ENCODE measurements at regions not wholly inside any gene's neighbourhood (a gene's known extent, or its start where the extent isn't known, plus 50 kb on each side); places are given as distances from the start of the nearest gene placed in this dataset.

DNA sequence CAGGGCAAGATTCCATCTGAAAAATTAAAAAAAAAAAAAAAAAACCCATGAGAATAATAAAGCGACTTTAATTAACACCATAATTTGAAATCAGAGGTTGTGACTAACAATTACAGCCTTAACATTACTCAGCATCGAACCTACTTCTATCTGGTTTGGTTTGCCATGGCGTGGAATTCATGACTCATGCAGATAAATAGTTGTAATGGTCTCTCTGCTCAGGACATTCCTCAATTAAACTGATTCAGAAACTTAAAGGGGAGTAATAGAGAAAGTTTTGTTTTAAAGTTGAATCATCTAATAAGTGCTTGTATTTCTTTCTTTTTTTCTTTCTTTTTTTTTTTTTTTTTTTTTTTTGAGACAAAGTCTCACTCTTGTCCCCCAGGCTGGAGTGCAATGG lies 135.5 kb downstream of the SPATA31D1 start:
- H3K4me3 ChIP-seq (ENCODE audit: control extremely low read depth in 1 of 5, extremely low read depth in 1 of 5, insufficient read depth in 1 of 5, low read depth in 2 of 5, low read length in 4 of 5): no peak overlapping the region
- H3K79me2 ChIP-seq (ENCODE audit: control insufficient read depth, insufficient read depth, low read length): no peaks in the 10 kb centered on the region
- Mint-ChIP-seq H3K27me3 (no peaks in the 10 kb centered on the region), H3K9me3 (ENCODE audit: insufficient read depth) (no peaks in the 10 kb centered on the region), H3K27ac (no peak overlapping the region), H3K4me3 (no peak overlapping the region), H3K4me1 (peaks cover 45% of the 10 kb centered on the region)
- no peaks in the 10 kb centered on the region for H4K20me1 ChIP-seq (ENCODE audit: control insufficient read depth, insufficient read depth, low read length, poor library complexity, severe bottlenecking)
- no peak overlapping the region for H2AFZ ChIP-seq (ENCODE audit: insufficient read depth, low read depth, low read length, poor library complexity, severe bottlenecking)
- no CpG with 5 or more reads among the region's 3 CpGs for WGBS (ENCODE audit: insufficient coverage)
- DNase-seq: no peak
- H3K27ac ChIP-seq (ENCODE audit: low read length in 2 of 2): no peak overlapping the region
- no peak overlapping the region for H3K4me2 ChIP-seq (replicated peaks; ENCODE audit: low read depth, low read length, poor library complexity, severe bottlenecking)
- H3K9ac ChIP-seq (ENCODE audit: low read length): no peak overlapping the region
- no peaks in the 10 kb centered on the region for H3K9me3 ChIP-seq (ENCODE audit: control extremely low read depth in 1 of 3, control insufficient read depth in 2 of 3, insufficient read depth in 1 of 3, low read length in 2 of 3)
- no peak for ATAC-seq (ENCODE audit: low read depth)
- peaks cover 38 to 46% of the 10 kb centered on the region in 2 donors for H3K4me1 ChIP-seq (ENCODE audit: control insufficient read depth in 2 of 2, insufficient read depth in 2 of 2, low read length in 2 of 2)
- intact Hi-C loops (cut with micrococcal nuclease): no loop called here
- no peaks in the 10 kb centered on the region for H3K27me3 ChIP-seq (replicated peaks in 1 of 4; ENCODE audit: control extremely low read depth in 1 of 4, control insufficient read depth in 3 of 4, insufficient read depth in 4 of 4, low read length in 3 of 4)
- CTCF ChIA-PET: no interaction called here
- POLR2A ChIA-PET: no interaction called here
- TF ChIP-seq EZH2 (IDR thresholded peaks at IDR 0.05; ENCODE audit: borderline replicate concordance, insufficient read depth, low read depth, low read length, poor library complexity, severe bottlenecking) (no peak), CTCF (IDR thresholded peaks at IDR 0.05) (no peak)
- H3K36me3 ChIP-seq (replicated peaks in 1 of 2; ENCODE audit: control extremely low read depth in 1 of 2, control insufficient read depth in 1 of 2, extremely low read depth in 1 of 2, insufficient read depth in 2 of 2, low read length in 1 of 2): no peaks in the 10 kb centered on the region

DNA sequence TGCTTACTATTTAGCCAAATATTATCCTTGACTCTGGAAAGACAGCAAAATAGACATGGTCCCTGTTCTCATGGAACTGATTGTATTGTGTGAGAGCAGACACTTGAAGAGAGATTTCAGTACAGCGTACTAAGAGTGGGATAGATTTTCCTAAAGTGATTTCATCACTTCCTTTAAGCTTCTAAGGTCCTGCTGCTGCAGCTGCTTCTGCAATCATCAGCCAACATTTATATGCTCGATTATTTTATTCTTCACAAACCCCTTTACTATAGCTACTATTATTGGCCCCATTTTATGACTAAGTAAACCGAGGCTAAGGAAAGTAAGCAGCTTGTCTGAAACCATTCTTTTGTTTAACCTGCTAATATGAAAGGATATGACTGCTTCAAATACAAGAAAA lies 137.7 kb downstream of the SPATA31D1 start:
- WGBS (ENCODE audit: insufficient coverage): no CpG with 5 or more reads among the region's 3 CpGs
- peak overlapping the region; percentile 81 for H3K27ac Mint-ChIP-seq
- DNase-seq (no peak), ATAC-seq (ENCODE audit: low read depth) (no peak)
- ChIA-PET CTCF (no interaction called here), POLR2A (no interaction called here)
- Histone ChIP-seq H3K9ac (ENCODE audit: low read length) (peak overlapping the region; percentile 45), H3K27ac (ENCODE audit: low read length in 2 of 2) (peak overlapping the region; percentile 84 to 92), H3K4me3 (ENCODE audit: control extremely low read depth in 1 of 5, extremely low read depth in 1 of 5, insufficient read depth in 1 of 5, low read depth in 2 of 5, low read length in 4 of 5) (no peak overlapping the region), H3K27me3 (replicated peaks in 1 of 4; ENCODE audit: control extremely low read depth in 1 of 4, control insufficient read depth in 3 of 4, insufficient read depth in 4 of 4, low read length in 3 of 4) (no peaks in the 10 kb centered on the region), H3K9me3 (ENCODE audit: control extremely low read depth in 1 of 3, control insufficient read depth in 2 of 3, insufficient read depth in 1 of 3, low read length in 2 of 3) (peaks cover 0 to 8% (median 0%) of the 10 kb centered on the region in 3 donors), H4K20me1 (ENCODE audit: control insufficient read depth, insufficient read depth, low read length, poor library complexity, severe bottlenecking) (no peaks in the 10 kb centered on the region), H3K36me3 (replicated peaks in 1 of 2; ENCODE audit: control extremely low read depth in 1 of 2, control insufficient read depth in 1 of 2, extremely low read depth in 1 of 2, insufficient read depth in 2 of 2, low read length in 1 of 2) (no peaks in the 10 kb centered on the region), H3K4me1 (ENCODE audit: control insufficient read depth in 2 of 2, insufficient read depth in 2 of 2, low read length in 2 of 2) (peaks cover 49% of the 10 kb centered on the region in 2 donors), H2AFZ (ENCODE audit: insufficient read depth, low read depth, low read length, poor library complexity, severe bottlenecking) (peak overlapping the region; percentile 38), H3K79me2 (ENCODE audit: control insufficient read depth, insufficient read depth, low read length) (no peaks in the 10 kb centered on the region), H3K4me2 (replicated peaks; ENCODE audit: low read depth, low read length, poor library complexity, severe bottlenecking) (peak overlapping the region; percentile 70)
- intact Hi-C loops (cut with micrococcal nuclease): loop anchor here (5.0 kb wide), 1 partner anchor 439 kb away; the partner anchor contains the start of gene TLE1
- H3K27me3 Mint-ChIP-seq: no peaks in the 10 kb centered on the region
- TF ChIP-seq CTCF (IDR thresholded peaks at IDR 0.05) (no peak), EZH2 (IDR thresholded peaks at IDR 0.05; ENCODE audit: borderline replicate concordance, insufficient read depth, low read depth, low read length, poor library complexity, severe bottlenecking) (no peak)
- peak overlapping the region; percentile 27 for H3K4me3 Mint-ChIP-seq
- H3K4me1 Mint-ChIP-seq: peaks cover 52% of the 10 kb centered on the region
- no peaks in the 10 kb centered on the region for H3K9me3 Mint-ChIP-seq (ENCODE audit: insufficient read depth)
